ENCODE measurements at regions not wholly inside any gene's neighbourhood (a gene's known extent, or its start where the extent isn't known, plus 50 kb on each side); places are given as distances from the start of the nearest gene placed in this dataset.

GRCh38 chr2:12096051-12096787 is 349.8 kb downstream of the LPIN1 start:
- no peak overlapping the region for H3K9ac ChIP-seq
- H3K4me1 ChIP-seq, result peaks cover 8% of the 10 kb centered on the region
- H3K27ac ChIP-seq, result no peak overlapping the region
- H4K20me1 ChIP-seq, result no peaks in the 10 kb centered on the region
- H3K4me3 ChIP-seq, result no peak overlapping the region
- no peaks in the 10 kb centered on the region for H3K9me3 ChIP-seq
- no peak for TF ChIP-seq Cebpa-rat (IDR thresholded peaks at IDR 0.05)
- H3K4me2 ChIP-seq, result no peak overlapping the region
- no peaks in the 10 kb centered on the region for H3K27me3 ChIP-seq
- no peaks in the 10 kb centered on the region for H3K36me3 ChIP-seq

- no peaks in the 10 kb centered on the region for H4K20me1 ChIP-seq
- no peak overlapping the region for H3K4me3 ChIP-seq
- H3K27me3 ChIP-seq, result no peaks in the 10 kb centered on the region
- H3K4me1 ChIP-seq, result peaks cover 8% of the 10 kb centered on the region
- no peaks in the 10 kb centered on the region for H3K36me3 ChIP-seq
- no peaks in the 10 kb centered on the region for H3K9me3 ChIP-seq
- H3K27ac ChIP-seq, result no peak overlapping the region
- no peak overlapping the region for H3K9ac ChIP-seq
- no peak for TF ChIP-seq Cebpa-rat (IDR thresholded peaks at IDR 0.05)
- H3K4me2 ChIP-seq, result no peak overlapping the region
These were observed 350.5 kb downstream of the LPIN1 start for GRCh38 chr2:12096788-12097449.

- Histone ChIP-seq H3K9ac (no peak overlapping the region), H3K4me3 (no peak overlapping the region), H3K27ac (no peak overlapping the region), H4K20me1 (no peaks in the 10 kb centered on the region), H3K4me2 (no peak overlapping the region), H3K36me3 (no peaks in the 10 kb centered on the region), H3K27me3 (no peaks in the 10 kb centered on the region), H3K4me1 (peaks cover 8% of the 10 kb centered on the region), H3K9me3 (no peaks in the 10 kb centered on the region)
- no peak for TF ChIP-seq Cebpa-rat (IDR thresholded peaks at IDR 0.05)
These were observed 351.4 kb downstream of the LPIN1 start for GRCh38 chr2:12097859-12098258.

- H3K4me2 ChIP-seq, result peak overlapping the region; percentile 23; the same call in 1 of the 2 replicates
- H4K20me1 ChIP-seq, result no peaks in the 10 kb centered on the region
- no peaks in the 10 kb centered on the region for H3K9me3 ChIP-seq
- no peak for TF ChIP-seq Cebpa-rat (IDR thresholded peaks at IDR 0.05)
- H3K9ac ChIP-seq, result no peak overlapping the region
- H3K36me3 ChIP-seq, result no peaks in the 10 kb centered on the region
- no peak overlapping the region for H3K4me3 ChIP-seq
- no peak overlapping the region for H3K27ac ChIP-seq
- H3K4me1 ChIP-seq, result peaks cover 8% of the 10 kb centered on the region
- H3K27me3 ChIP-seq, result no peaks in the 10 kb centered on the region
These were observed 352.9 kb downstream of the LPIN1 start for GRCh38 chr2:12099374-12099773.

- H3K9me3 ChIP-seq, result no peaks in the 10 kb centered on the region
- no peak overlapping the region for H3K4me3 ChIP-seq
- H4K20me1 ChIP-seq, result no peaks in the 10 kb centered on the region
- H3K27ac ChIP-seq, result no peak overlapping the region
- H3K36me3 ChIP-seq, result no peaks in the 10 kb centered on the region
- TF ChIP-seq Cebpa-rat (IDR thresholded peaks at IDR 0.05), result no peak
- no peaks in the 10 kb centered on the region for H3K27me3 ChIP-seq
- no peak overlapping the region for H3K4me2 ChIP-seq
- no peak overlapping the region for H3K9ac ChIP-seq
- peaks cover 8% of the 10 kb centered on the region for H3K4me1 ChIP-seq
These were observed 356.2 kb downstream of the LPIN1 start for GRCh38 chr2:12102679-12103078.

- Histone ChIP-seq H3K4me2 (no peak overlapping the region), H3K36me3 (no peaks in the 10 kb centered on the region), H3K27me3 (no peaks in the 10 kb centered on the region), H4K20me1 (no peaks in the 10 kb centered on the region), H3K27ac (no peak overlapping the region), H3K9ac (no peak overlapping the region), H3K9me3 (no peaks in the 10 kb centered on the region), H3K4me1 (peaks cover 9% of the 10 kb centered on the region), H3K4me3 (no peak overlapping the region)
- TF ChIP-seq Cebpa-rat (IDR thresholded peaks at IDR 0.05), result no peak
These were observed 358.7 kb downstream of the LPIN1 start for GRCh38 chr2:12105180-12105579.

GRCh38 chr2:12106440-12107080 is 360.1 kb downstream of the LPIN1 start:
- H3K4me1 ChIP-seq, result peaks cover 22% of the 10 kb centered on the region
- no peaks in the 10 kb centered on the region for H3K36me3 ChIP-seq
- TF ChIP-seq Cebpa-rat (IDR thresholded peaks at IDR 0.05), result no peak
- no peak overlapping the region for H3K4me2 ChIP-seq
- no peak overlapping the region for H3K4me3 ChIP-seq
- H3K27ac ChIP-seq, result no peak overlapping the region
- H3K9ac ChIP-seq, result no peak overlapping the region
- H4K20me1 ChIP-seq, result no peaks in the 10 kb centered on the region
- no peaks in the 10 kb centered on the region for H3K27me3 ChIP-seq
- H3K9me3 ChIP-seq, result no peaks in the 10 kb centered on the region

GRCh38 chr2:12107321-12107720 is 360.9 kb downstream of the LPIN1 start:
- no peak overlapping the region for H3K4me2 ChIP-seq
- TF ChIP-seq Cebpa-rat (IDR thresholded peaks at IDR 0.05), result no peak
- no peaks in the 10 kb centered on the region for H3K27me3 ChIP-seq
- H3K9me3 ChIP-seq, result no peaks in the 10 kb centered on the region
- no peak overlapping the region for H3K4me3 ChIP-seq
- no peaks in the 10 kb centered on the region for H3K36me3 ChIP-seq
- H3K4me1 ChIP-seq, result peaks cover 22% of the 10 kb centered on the region
- H4K20me1 ChIP-seq, result no peaks in the 10 kb centered on the region
- H3K9ac ChIP-seq, result no peak overlapping the region
- no peak overlapping the region for H3K27ac ChIP-seq

GRCh38 chr2:12107939-12108338 is 361.5 kb downstream of the LPIN1 start:
- H3K4me2 ChIP-seq, result no peak overlapping the region
- H3K9me3 ChIP-seq, result no peaks in the 10 kb centered on the region
- no peaks in the 10 kb centered on the region for H3K27me3 ChIP-seq
- H3K4me1 ChIP-seq, result peaks cover 22% of the 10 kb centered on the region
- H4K20me1 ChIP-seq, result no peaks in the 10 kb centered on the region
- H3K4me3 ChIP-seq, result no peak overlapping the region
- no peak overlapping the region for H3K27ac ChIP-seq
- no peaks in the 10 kb centered on the region for H3K36me3 ChIP-seq
- TF ChIP-seq Cebpa-rat (IDR thresholded peaks at IDR 0.05), result no peak
- H3K9ac ChIP-seq, result no peak overlapping the region

- Histone ChIP-seq H3K9ac (no peak overlapping the region), H3K4me1 (peaks cover 22% of the 10 kb centered on the region), H4K20me1 (no peaks in the 10 kb centered on the region), H3K27me3 (no peaks in the 10 kb centered on the region), H3K36me3 (no peaks in the 10 kb centered on the region), H3K4me3 (no peak overlapping the region), H3K9me3 (no peaks in the 10 kb centered on the region), H3K4me2 (peak overlapping the region; percentile 66; the same call in 1 of the 2 replicates), H3K27ac (no peak overlapping the region)
- TF ChIP-seq Cebpa-rat (IDR thresholded peaks at IDR 0.05), result no peak
These were observed 363.1 kb downstream of the LPIN1 start for GRCh38 chr2:12109363-12110017.
